NCI-H748 (cell line): ENCODE measurements at regions not wholly inside any gene's neighbourhood (a gene's known extent, or its start where the extent isn't known, plus 50 kb on each side); places are given as distances from the start of the nearest gene placed in this dataset.

Experiments used
- DNase-seq: peaks from one replicate; lab custom pipeline; 2025; ENCODE audit not compliant: unreplicated experiment; lab: John Stamatoyannopoulos, UW

- no peak for DNase-seq
These were observed 570.8 kb upstream of the TLE4 start for GRCh38 chr9:79001012-79001411.

GRCh38 chr9:79003514-79003913 is 568.3 kb upstream of the TLE4 start:
- no peak for DNase-seq

- DNase-seq = no peak
These were observed 567.7 kb upstream of the TLE4 start for GRCh38 chr9:79004032-79004431.

- DNase-seq = no peak
These were observed 565.2 kb upstream of the TLE4 start for GRCh38 chr9:79006546-79006945.

GRCh38 chr9:79007701-79008483 is 563.9 kb upstream of the TLE4 start:
- no peak for DNase-seq

GRCh38 chr9:79008916-79009315 is 562.8 kb upstream of the TLE4 start:
- DNase-seq = no peak

GRCh38 chr9:79011461-79011860 is 560.3 kb upstream of the TLE4 start:
- DNase-seq = no peak

GRCh38 chr9:79012561-79012960 is 559.2 kb upstream of the TLE4 start:
- DNase-seq = no peak

GRCh38 chr9:79013715-79014610 is 557.8 kb upstream of the TLE4 start:
- DNase-seq = no peak

- peak; percentile 92 for DNase-seq
These were observed 556.7 kb upstream of the TLE4 start for GRCh38 chr9:79014929-79015699.

- peak; percentile 97 for DNase-seq
These were observed 555.8 kb upstream of the TLE4 start for GRCh38 chr9:79015951-79016350.

GRCh38 chr9:79020276-79020675 is 551.5 kb upstream of the TLE4 start:
- DNase-seq = peak; percentile 78

- DNase-seq = no peak
These were observed 550.7 kb upstream of the TLE4 start for GRCh38 chr9:79021084-79021483.

- no peak for DNase-seq
These were observed 548.6 kb upstream of the TLE4 start for GRCh38 chr9:79023134-79023580.

- peak; percentile 82 for DNase-seq
These were observed 545.4 kb upstream of the TLE4 start for GRCh38 chr9:79026316-79026715.

GRCh38 chr9:79028101-79028500 is 543.7 kb upstream of the TLE4 start:
- DNase-seq = no peak

GRCh38 chr9:79034583-79034982 is 537.2 kb upstream of the TLE4 start:
- no peak for DNase-seq

- DNase-seq = no peak
These were observed 534.4 kb upstream of the TLE4 start for GRCh38 chr9:79037338-79037737.

- DNase-seq = no peak
These were observed 531.1 kb upstream of the TLE4 start for GRCh38 chr9:79040671-79041070.

- no peak for DNase-seq
These were observed 530.5 kb upstream of the TLE4 start for GRCh38 chr9:79041266-79041665.

- no peak for DNase-seq
These were observed 527.8 kb upstream of the TLE4 start for GRCh38 chr9:79043916-79044315.
